OCI-LY3 (cell line): ENCODE measurements at regions not wholly inside any gene's neighbourhood (a gene's known extent, or its start where the extent isn't known, plus 50 kb on each side); places are given as distances from the start of the nearest gene placed in this dataset.

Experiments used
- CTCF ChIP-seq: fragments of 200-600, 300-600 bp; sonication (generic); IDR thresholded peaks from 2 replicates; pipeline ENCODE4 v1.5.1; 2014; ENCODE audit warnings: antibody characterized with exemption, low read length, low read depth
- EZH2phosphoT487 ChIP-seq: fragments of 200-600 bp; shearing (Covaris generic); IDR thresholded peaks from 2 replicates; pipeline ENCODE4 v1.6.1; 2018; ENCODE audit warnings: antibody characterized with exemption, mixed run types, low read depth

GRCh38 chrX:124895947-124896346 lies 423.7 kb upstream of the TEX13C start:
- TF ChIP-seq CTCF (no peak), EZH2phosphoT487 (no peak)
